ENCODE measurements at regions not wholly inside any gene's neighbourhood (a gene's known extent, or its start where the extent isn't known, plus 50 kb on each side); places are given as distances from the start of the nearest gene placed in this dataset.

GRCh38 chr18:21934766-21935015 lies 194.1 kb downstream of the MIB1 start:
- no peak for TF ChIP-seq CTCF (IDR thresholded peaks at IDR 0.05; ENCODE audit: borderline replicate concordance, extremely low read depth, low read length, poor library complexity, severe bottlenecking)
- TF ChIP-seq EZH2 (IDR thresholded peaks at IDR 0.05; ENCODE audit: borderline replicate concordance, low read depth, low read length, severe bottlenecking): no peak
